Activated naive CD8-positive, alpha-beta T cell treated with anti-CD3 and anti-CD28 coated beads, Interleukin-2, amount 10 ng/mL, durations not matched to agents 7 days and 5 days (primary cell): ENCODE measurements at regions not wholly inside any gene's neighbourhood (a gene's known extent, or its start where the extent isn't known, plus 50 kb on each side); places are given as distances from the start of the nearest gene placed in this dataset.

ENCODE experiments used
- ATAC-seq: fragments of 150-1000 bp; cut with Tn5 transposase; one replicate; pipeline ENCODE4 v1.10.0; 2021; ENCODE audit warnings: low read depth, moderate library complexity
- POLR2A ChIA-PET: fragments of 350-600 bp; sonication (Branson Sonifier 250); formaldehyde crosslinking; loops from one replicate; lab custom pipeline; 2021; ENCODE audit warnings: antibody characterized with exemption; lab: Charles Lee
- DNase-seq: peaks from one replicate; pipeline ENCODE4 v3.0.0; 2021
- H3K27ac Mint-ChIP-seq: one replicate; pipeline ENCODE4 v1.8.0; 2022; ENCODE audit warnings: mild to moderate bottlenecking, mixed read lengths
- H3K27me3 Mint-ChIP-seq: one replicate; pipeline ENCODE4 v1.8.0; 2022; ENCODE audit warnings: mild to moderate bottlenecking, moderate library complexity, mixed read lengths
- H3K36me3 Mint-ChIP-seq: one replicate; pipeline ENCODE4 v1.8.0; 2021; ENCODE audit warnings: mild to moderate bottlenecking, mixed read lengths
- H3K4me1 Mint-ChIP-seq: one replicate; pipeline ENCODE4 v1.8.0; 2021; ENCODE audit warnings: mixed read lengths
- H3K4me3 Mint-ChIP-seq: one replicate; pipeline ENCODE4 v1.8.0; 2022; ENCODE audit warnings: mild to moderate bottlenecking, moderate library complexity, mixed read lengths
- H3K9me3 Mint-ChIP-seq: one replicate; pipeline ENCODE4 v1.8.0; 2021; ENCODE audit warnings: mixed read lengths

- Mint-ChIP-seq H3K27ac (no peak overlapping the region), H3K36me3 (no peaks in the 10 kb centered on the region), H3K27me3 (peaks cover 37% of the 10 kb centered on the region), H3K4me1 (peaks cover 12% of the 10 kb centered on the region), H3K4me3 (no peak overlapping the region), H3K9me3 (no peaks in the 10 kb centered on the region)
- DNase-seq: no peak
- ATAC-seq: no peak
- POLR2A ChIA-PET: no interaction called here
These were observed 79.9 kb upstream of the RGMA start for GRCh38 chr15:93168910-93169309.

- H3K4me3 Mint-ChIP-seq: no peak overlapping the region
- no peaks in the 10 kb centered on the region for H3K9me3 Mint-ChIP-seq
- DNase-seq: no peak
- H3K27me3 Mint-ChIP-seq: peaks cover 39% of the 10 kb centered on the region
- POLR2A ChIA-PET: no interaction called here
- no peak overlapping the region for H3K27ac Mint-ChIP-seq
- no peaks in the 10 kb centered on the region for H3K36me3 Mint-ChIP-seq
- no peak for ATAC-seq
- H3K4me1 Mint-ChIP-seq: peaks cover 12% of the 10 kb centered on the region
These were observed 78.3 kb upstream of the RGMA start for GRCh38 chr15:93167291-93167690.

GRCh38 chr15:93166675-93167074, 77.7 kb upstream of the RGMA start:
- ATAC-seq (peak; percentile 66), DNase-seq (no peak)
- no peak overlapping the region for H3K27ac Mint-ChIP-seq
- no peak overlapping the region for H3K4me3 Mint-ChIP-seq
- no peaks in the 10 kb centered on the region for H3K9me3 Mint-ChIP-seq
- no peaks in the 10 kb centered on the region for H3K36me3 Mint-ChIP-seq
- peaks cover 42% of the 10 kb centered on the region for H3K27me3 Mint-ChIP-seq
- POLR2A ChIA-PET: no interaction called here
- peaks cover 12% of the 10 kb centered on the region for H3K4me1 Mint-ChIP-seq

GRCh38 chr15:93165734-93166470, 76.9 kb upstream of the RGMA start:
- H3K4me1 Mint-ChIP-seq: peaks cover 12% of the 10 kb centered on the region
- peaks cover 36% of the 10 kb centered on the region for H3K27me3 Mint-ChIP-seq
- no peak for ATAC-seq
- H3K27ac Mint-ChIP-seq: no peak overlapping the region
- no peak for DNase-seq
- POLR2A ChIA-PET: no interaction called here
- H3K4me3 Mint-ChIP-seq: no peak overlapping the region
- H3K9me3 Mint-ChIP-seq: no peaks in the 10 kb centered on the region
- H3K36me3 Mint-ChIP-seq: no peaks in the 10 kb centered on the region

GRCh38 chr15:93164409-93164808, 75.4 kb upstream of the RGMA start:
- H3K36me3 Mint-ChIP-seq: no peaks in the 10 kb centered on the region
- H3K27ac Mint-ChIP-seq: no peak overlapping the region
- ATAC-seq (peak; percentile 63), DNase-seq (no peak)
- POLR2A ChIA-PET: no interaction called here
- no peak overlapping the region for H3K4me3 Mint-ChIP-seq
- peaks cover 36% of the 10 kb centered on the region for H3K27me3 Mint-ChIP-seq
- peaks cover 12% of the 10 kb centered on the region for H3K4me1 Mint-ChIP-seq
- H3K9me3 Mint-ChIP-seq: no peaks in the 10 kb centered on the region

GRCh38 chr15:93162560-93162959, 73.5 kb upstream of the RGMA start:
- DNase-seq: no peak
- H3K9me3 Mint-ChIP-seq: no peaks in the 10 kb centered on the region
- peaks cover 12% of the 10 kb centered on the region for H3K4me1 Mint-ChIP-seq
- H3K27me3 Mint-ChIP-seq: peaks cover 28% of the 10 kb centered on the region
- POLR2A ChIA-PET: no interaction called here
- ATAC-seq: no peak
- no peak overlapping the region for H3K4me3 Mint-ChIP-seq
- H3K36me3 Mint-ChIP-seq: no peaks in the 10 kb centered on the region
- no peak overlapping the region for H3K27ac Mint-ChIP-seq

- peaks cover 3% of the 10 kb centered on the region for H3K9me3 Mint-ChIP-seq
- peaks cover 13% of the 10 kb centered on the region for H3K27me3 Mint-ChIP-seq
- no peak for ATAC-seq
- H3K4me1 Mint-ChIP-seq: peaks cover 6% of the 10 kb centered on the region
- peaks cover 1% of the 10 kb centered on the region for H3K36me3 Mint-ChIP-seq
- POLR2A ChIA-PET: no interaction called here
- H3K27ac Mint-ChIP-seq: no peak overlapping the region
- H3K4me3 Mint-ChIP-seq: no peak overlapping the region
- DNase-seq: no peak
These were observed 70.9 kb upstream of the RGMA start for GRCh38 chr15:93159930-93160329.

- H3K27ac Mint-ChIP-seq: no peak overlapping the region
- ATAC-seq (no peak), DNase-seq (no peak)
- H3K4me1 Mint-ChIP-seq: peaks cover under 1% of the 10 kb centered on the region
- peaks cover 4% of the 10 kb centered on the region for H3K9me3 Mint-ChIP-seq
- H3K36me3 Mint-ChIP-seq: peaks cover 1% of the 10 kb centered on the region
- H3K4me3 Mint-ChIP-seq: no peak overlapping the region
- POLR2A ChIA-PET: no interaction called here
- peaks cover 12% of the 10 kb centered on the region for H3K27me3 Mint-ChIP-seq
These were observed 69.3 kb upstream of the RGMA start for GRCh38 chr15:93158097-93158900.

- Mint-ChIP-seq H3K27ac (no peak overlapping the region), H3K36me3 (peaks cover 1% of the 10 kb centered on the region), H3K9me3 (peaks cover 4% of the 10 kb centered on the region), H3K4me1 (peaks cover 18% of the 10 kb centered on the region), H3K4me3 (no peak overlapping the region), H3K27me3 (peaks cover 22% of the 10 kb centered on the region)
- POLR2A ChIA-PET: no interaction called here
- ATAC-seq (no peak), DNase-seq (no peak)
These were observed 65.7 kb upstream of the RGMA start for GRCh38 chr15:93154666-93155065.

- peaks cover 1% of the 10 kb centered on the region for H3K36me3 Mint-ChIP-seq
- peaks cover 4% of the 10 kb centered on the region for H3K9me3 Mint-ChIP-seq
- H3K4me3 Mint-ChIP-seq: peak overlapping the region; percentile 50
- DNase-seq: no peak
- no peak for ATAC-seq
- POLR2A ChIA-PET: interaction anchor here (0.7 kb wide), 1 partner anchor 79 kb away, joined by 4 read pairs; no protein-coding TSS in a partner anchor
- no peak overlapping the region for H3K27ac Mint-ChIP-seq
- H3K27me3 Mint-ChIP-seq: peaks cover 30% of the 10 kb centered on the region
- peaks cover 18% of the 10 kb centered on the region for H3K4me1 Mint-ChIP-seq
These were observed 63.9 kb upstream of the RGMA start for GRCh38 chr15:93152951-93153350.

GRCh38 chr15:93152360-93152759, 63.3 kb upstream of the RGMA start:
- POLR2A ChIA-PET: interaction anchor here (0.7 kb wide), 1 partner anchor 80 kb away, joined by 4 read pairs; no protein-coding TSS in a partner anchor
- Mint-ChIP-seq H3K4me1 (peaks cover 18% of the 10 kb centered on the region), H3K4me3 (peak overlapping the region; percentile 64), H3K36me3 (peaks cover 1% of the 10 kb centered on the region), H3K27me3 (peaks cover 34% of the 10 kb centered on the region), H3K27ac (peak overlapping the region; percentile 68), H3K9me3 (peaks cover 4% of the 10 kb centered on the region)
- DNase-seq (peak; percentile 54), ATAC-seq (peak; percentile 99)

GRCh38 chr15:93150910-93151881, 62.2 kb upstream of the RGMA start:
- POLR2A ChIA-PET: no interaction called here
- ATAC-seq (no peak), DNase-seq (no peak)
- Mint-ChIP-seq H3K36me3 (no peaks in the 10 kb centered on the region), H3K27me3 (peaks cover 32% of the 10 kb centered on the region), H3K27ac (peak overlapping the region; percentile 5), H3K4me3 (peak overlapping the region; percentile 31), H3K9me3 (peaks cover 1% of the 10 kb centered on the region), H3K4me1 (peaks cover 18% of the 10 kb centered on the region)

GRCh38 chr15:93146601-93147000, 57.6 kb upstream of the RGMA start:
- no peak overlapping the region for H3K4me3 Mint-ChIP-seq
- no peak for DNase-seq
- H3K27ac Mint-ChIP-seq: no peak overlapping the region
- no peaks in the 10 kb centered on the region for H3K36me3 Mint-ChIP-seq
- POLR2A ChIA-PET: no interaction called here
- no peaks in the 10 kb centered on the region for H3K9me3 Mint-ChIP-seq
- peaks cover 37% of the 10 kb centered on the region for H3K27me3 Mint-ChIP-seq
- H3K4me1 Mint-ChIP-seq: peaks cover 4% of the 10 kb centered on the region
- no peak for ATAC-seq
